ENCODE measurements at regions not wholly inside any gene's neighbourhood (a gene's known extent, or its start where the extent isn't known, plus 50 kb on each side); places are given as distances from the start of the nearest gene placed in this dataset.
A peak's percentile ranks its signal among the peaks of the same experiment; 100 is the strongest.

GRCh38 chr12:84807249-84807648 is 105.3 kb downstream of the SLC6A15 start:
- DNase-seq, result peak; percentile 66

DNA sequence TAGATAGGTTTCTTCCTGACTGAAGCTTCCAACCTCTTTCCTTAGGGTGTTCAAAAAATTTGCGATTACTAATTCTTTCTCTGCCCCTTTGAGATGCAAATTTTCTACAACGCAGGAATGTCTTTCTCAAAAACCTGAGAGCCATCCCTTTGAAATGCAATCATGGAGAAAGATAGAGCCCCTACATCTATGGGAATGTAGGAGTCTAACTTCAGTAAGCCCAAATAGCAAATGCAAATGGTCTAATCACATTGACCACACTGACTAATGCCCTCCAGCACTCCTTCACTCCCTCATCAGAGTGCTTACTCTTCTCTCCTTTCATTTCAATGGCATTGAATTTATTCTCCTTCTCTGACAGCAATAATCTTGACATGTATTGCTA is 107.1 kb downstream of the SLC6A15 start:
- peak; percentile 67 for DNase-seq

- DNase-seq, result no peak
Measured at GRCh38 chr12:84804691-84805473, 107.7 kb downstream of the SLC6A15 start.

GRCh38 chr12:84803661-84804060 is 108.9 kb downstream of the SLC6A15 start:
- DNase-seq, result no peak

DNA sequence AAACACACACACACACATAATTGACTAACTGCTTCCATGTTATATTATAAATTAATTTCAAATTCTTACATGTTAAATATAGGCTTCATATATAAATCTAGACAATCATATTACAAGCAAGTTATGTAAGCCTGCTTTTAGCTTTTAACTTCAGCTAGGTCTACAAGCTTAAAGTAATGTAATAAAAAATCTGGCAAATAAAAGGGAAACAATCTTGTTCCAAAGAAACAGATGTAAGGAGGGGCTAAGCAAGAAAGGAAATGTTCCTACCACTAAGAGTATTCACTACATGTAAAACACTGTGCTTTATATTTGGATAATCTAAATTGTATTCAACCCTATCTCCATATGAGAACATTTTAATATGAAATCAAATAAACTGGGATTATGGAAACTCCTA is 110.4 kb downstream of the SLC6A15 start:
- no peak for DNase-seq

GRCh38 chr12:84793558-84794367 is 118.8 kb downstream of the SLC6A15 start:
- peak; percentile 52 for DNase-seq

- peak; percentile 31 for DNase-seq
Measured at GRCh38 chr12:84791444-84791843, 121.2 kb downstream of the SLC6A15 start.

DNA sequence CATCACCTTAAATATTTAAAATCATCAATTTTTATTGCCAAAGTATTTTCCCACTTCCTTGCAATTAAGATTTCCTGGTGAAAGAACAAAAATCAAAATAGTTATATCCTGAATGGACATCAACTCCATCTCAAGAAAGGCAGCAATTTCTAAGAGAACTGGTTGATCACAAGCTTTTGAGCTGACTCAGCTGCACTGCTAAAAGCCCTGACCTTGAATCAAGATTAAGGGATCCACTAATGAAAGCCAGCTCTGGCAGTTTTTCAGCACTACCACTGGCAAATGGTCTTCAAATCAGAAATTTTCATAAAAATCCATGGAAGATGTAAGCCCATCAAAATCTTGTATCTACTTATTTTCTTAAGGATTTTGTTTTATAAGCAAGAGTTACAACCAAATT is 123.4 kb downstream of the SLC6A15 start:
- peak; percentile 12 for DNase-seq

DNA sequence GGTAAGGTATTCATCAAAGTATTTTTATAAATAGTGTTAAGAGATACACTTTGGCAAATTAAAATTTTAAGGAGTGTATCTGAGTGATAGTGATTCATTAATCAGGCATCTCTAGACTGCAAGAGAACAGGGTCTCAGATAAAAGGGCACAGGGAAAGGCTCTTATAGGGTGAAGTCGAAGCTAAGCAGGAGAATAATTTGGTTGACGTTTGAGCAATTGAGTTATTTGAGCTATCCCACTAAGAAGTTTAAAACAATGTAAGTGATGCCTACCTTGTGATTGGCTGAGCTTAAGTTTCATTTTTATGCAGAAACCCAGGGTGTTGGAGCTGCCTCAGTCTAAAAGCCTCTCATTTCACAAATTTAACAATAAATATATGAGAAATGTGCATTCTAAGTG is 125.3 kb downstream of the SLC6A15 start:
- DNase-seq, result peak; percentile 71

DNA sequence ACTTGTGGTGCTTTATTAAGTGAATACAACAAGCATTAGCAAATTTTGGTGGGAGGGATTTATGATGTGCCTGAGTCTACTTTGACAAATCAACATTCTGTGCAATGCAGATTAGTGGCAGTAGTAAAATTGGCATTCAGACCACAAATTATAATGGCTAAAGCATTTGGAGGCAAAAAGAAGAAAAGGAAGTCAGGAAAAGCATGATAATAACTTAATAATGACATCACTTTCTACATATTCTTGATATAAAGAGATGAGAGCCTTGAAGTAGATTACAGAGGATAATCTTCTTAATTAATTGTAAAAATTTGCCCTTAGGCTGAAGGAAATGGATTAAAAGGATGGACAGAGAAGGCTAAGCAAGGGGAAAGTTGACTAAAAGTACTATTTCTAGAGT is 126.0 kb downstream of the SLC6A15 start:
- DNase-seq, result peak; percentile 28

- DNase-seq, result peak; percentile 47
Measured at GRCh38 chr12:84785951-84786350, 126.6 kb downstream of the SLC6A15 start.

- DNase-seq, result no peak
Measured at GRCh38 chr12:84785281-84785680, 127.3 kb downstream of the SLC6A15 start.

DNA sequence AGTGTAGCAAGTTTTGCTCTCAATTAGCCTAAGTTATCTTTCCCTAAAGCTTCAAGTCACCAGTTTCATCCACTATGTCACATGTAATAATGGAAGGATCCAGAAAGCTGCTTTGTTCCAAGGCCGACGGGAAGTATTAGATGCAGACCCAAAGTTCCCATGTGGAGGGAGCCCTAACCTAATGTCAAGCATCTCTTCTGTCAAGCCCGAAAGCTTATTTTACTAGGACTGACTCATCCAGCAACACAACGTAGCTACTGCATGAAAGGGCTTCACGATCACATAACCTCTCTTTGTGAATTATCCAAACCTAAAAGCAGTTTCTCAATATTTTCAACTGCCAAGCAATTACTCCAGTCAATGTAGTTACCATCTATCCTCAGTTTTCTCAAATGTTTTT is 133.4 kb downstream of the SLC6A15 start:
- DNase-seq, result no peak

DNA sequence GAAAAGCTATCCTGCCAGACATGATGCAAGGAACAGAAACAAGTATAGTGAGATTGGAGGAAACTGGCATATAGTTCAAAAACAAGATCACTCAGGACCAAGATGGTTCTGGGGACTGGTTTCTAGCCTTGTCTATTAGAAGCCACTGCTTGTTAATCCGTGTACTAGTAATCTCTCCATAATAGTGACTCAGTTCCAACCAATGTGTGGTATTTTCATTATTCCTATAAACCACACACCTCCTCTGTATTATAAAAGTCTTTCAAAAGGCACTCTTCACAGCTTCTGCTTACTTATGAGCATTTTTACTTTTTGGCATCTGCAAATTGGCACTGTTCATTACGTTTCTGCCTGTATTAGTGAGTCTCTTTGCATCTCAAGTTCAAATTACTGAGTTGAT is 140.3 kb downstream of the SLC6A15 start:
- DNase-seq, result peak; percentile 58

DNA sequence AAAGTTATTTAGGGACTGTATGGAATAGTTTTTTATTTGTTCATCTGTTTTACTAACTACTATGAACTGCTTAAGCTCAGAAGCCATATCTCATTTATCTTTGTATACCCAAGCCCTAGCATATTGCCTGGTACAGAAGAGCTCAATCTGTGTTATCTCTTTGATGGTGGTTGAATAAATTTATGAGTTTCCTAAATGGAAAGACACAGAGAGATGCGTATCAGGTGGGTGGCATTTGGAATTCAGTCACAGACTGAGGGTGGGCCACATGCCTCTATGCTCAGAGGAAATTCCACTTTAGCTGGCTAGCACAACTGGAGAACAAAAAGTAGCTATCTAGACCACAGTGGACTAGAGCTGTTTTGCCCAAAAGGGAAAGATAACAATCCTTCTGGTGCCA is 145.5 kb downstream of the SLC6A15 start:
- peak; percentile 18 for DNase-seq

- DNase-seq, result no peak
Measured at GRCh38 chr12:84766375-84766774, 146.2 kb downstream of the SLC6A15 start.

DNA sequence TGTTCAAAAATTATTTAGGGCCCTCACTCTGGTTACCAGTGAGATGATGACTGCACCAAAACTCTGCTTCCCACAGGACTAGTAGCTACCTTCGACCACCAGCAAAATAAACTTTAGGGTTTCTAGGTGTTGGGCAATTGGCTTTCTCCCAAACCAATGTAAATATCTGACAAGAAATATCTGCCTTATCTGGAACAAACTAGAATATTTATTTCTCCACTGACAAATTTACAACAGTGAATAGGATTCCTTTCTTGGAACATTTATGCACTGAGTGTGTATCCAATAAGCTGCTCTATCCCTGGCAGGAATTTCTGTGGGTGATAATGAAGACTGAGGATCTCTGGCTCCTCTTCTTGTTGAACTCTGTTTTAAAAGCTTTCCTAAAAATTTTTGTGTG is 148.6 kb downstream of the SLC6A15 start:
- peak; percentile 69 for DNase-seq

- peak; percentile 86 for DNase-seq
Measured at GRCh38 chr12:84763107-84763506, 149.5 kb downstream of the SLC6A15 start.

DNA sequence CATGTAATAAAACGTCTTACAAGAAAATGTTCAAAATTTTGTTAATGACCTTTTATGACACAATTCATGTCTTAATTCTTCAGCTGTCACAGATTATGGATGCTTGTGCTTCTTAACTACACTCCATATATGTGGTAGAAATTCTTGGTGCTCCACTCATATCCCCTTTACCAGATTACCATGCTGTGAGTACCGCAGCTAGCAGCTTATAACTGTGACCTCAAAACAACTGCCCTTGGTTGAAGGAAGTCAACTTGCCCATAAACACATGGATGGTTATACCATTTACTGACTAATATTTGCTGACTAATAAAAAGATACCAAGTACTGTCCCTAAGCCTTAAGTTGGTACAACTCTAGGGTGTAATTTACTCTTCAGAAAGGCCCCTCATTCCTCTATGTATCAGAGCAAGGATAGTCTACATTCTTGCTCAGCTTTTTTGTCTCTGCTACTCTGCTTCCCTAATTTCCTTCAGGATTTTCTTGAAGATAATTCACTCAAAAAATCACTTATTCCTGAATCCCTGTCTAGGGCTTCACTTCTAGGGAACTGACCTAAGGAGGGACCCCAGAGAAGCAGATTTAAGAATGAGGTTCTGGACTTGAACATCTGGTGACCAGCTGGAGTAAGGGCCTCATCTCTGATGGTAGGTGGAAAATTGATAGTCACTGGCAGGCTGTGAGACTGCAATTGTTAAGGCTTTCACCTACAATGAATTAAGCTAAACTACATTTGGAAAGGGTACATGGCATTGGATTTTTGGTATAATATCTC is 152.3 kb downstream of the SLC6A15 start:
- DNase-seq, result peak; percentile 44

DNA sequence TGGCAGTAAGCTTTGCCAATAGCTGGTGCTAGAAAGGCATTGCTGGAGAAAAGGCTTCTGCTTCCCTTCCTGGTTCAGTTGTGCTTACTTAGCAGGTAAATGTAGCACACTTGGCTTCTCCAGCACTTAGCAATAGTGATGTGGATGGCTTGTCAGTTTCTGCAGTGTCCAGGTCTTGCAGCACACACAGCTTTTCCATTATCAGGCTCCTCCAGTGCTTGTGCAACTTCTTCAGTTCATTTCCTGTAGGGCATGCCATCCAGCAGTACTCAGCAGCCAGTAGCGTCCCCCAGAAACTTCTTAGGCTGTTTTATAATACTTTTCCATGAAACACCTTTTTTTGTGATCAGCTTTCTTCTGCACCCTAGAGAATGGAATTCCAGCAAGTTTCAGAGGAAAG is 154.6 kb downstream of the SLC6A15 start:
- peak; percentile 92 for DNase-seq

DNA sequence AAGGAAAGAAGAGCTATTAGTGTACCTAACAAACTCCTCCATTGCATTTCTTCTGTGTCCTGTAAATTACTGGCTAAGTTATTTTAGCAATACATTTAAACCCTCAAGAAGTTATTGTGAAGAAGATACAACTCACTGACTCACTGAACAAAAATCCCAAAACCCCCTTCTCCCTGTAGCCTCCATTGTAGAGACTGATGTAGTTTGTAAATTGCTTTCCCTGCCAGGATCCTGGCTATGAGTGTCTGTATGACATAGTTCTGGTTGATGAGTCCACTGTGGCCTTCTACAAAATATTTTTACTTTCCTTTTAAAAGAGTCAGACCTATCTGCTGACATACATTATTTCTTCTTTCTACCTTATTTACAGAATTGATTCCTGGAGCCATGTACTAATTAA is 155.6 kb downstream of the SLC6A15 start:
- peak; percentile 88 for DNase-seq

GRCh38 chr12:84745127-84745526 is 167.5 kb downstream of the SLC6A15 start:
- DNase-seq, result no peak

GRCh38 chr12:84741692-84742091 is 170.9 kb downstream of the SLC6A15 start:
- no peak for DNase-seq
